ENCODE measurements at regions not wholly inside any gene's neighbourhood (a gene's known extent, or its start where the extent isn't known, plus 50 kb on each side); places are given as distances from the start of the nearest gene placed in this dataset.

GRCh38 chr4:31613946-31614623 is 893.9 kb downstream of the PCDH7 start:
- TF ChIP-seq EZH2 (IDR thresholded peaks at IDR 0.05; ENCODE audit: borderline replicate concordance) (no peak), CTCF (IDR thresholded peaks at IDR 0.05; ENCODE audit: poor library complexity) (no peak), EZH2phosphoT487 (IDR thresholded peaks at IDR 0.05; ENCODE audit: low read depth, severe bottlenecking, unreplicated experiment) (no peak)
- Histone ChIP-seq H3K27me3 (no peaks in the 10 kb centered on the region), H3K9me2 (replicated peaks; ENCODE audit: insufficient read depth) (no peaks in the 10 kb centered on the region), H3K4me3 (no peak overlapping the region), H3K4me2 (no peak overlapping the region), H2AFZ (no peak overlapping the region), H3K9me3 (ENCODE audit: low read depth) (no peaks in the 10 kb centered on the region), H3K79me2 (no peaks in the 10 kb centered on the region), H3K27ac (no peak overlapping the region), H3K4me1 (ENCODE audit: insufficient read depth) (no peaks in the 10 kb centered on the region), H3K36me3 (replicated peaks; ENCODE audit: insufficient read depth, low read depth) (no peaks in the 10 kb centered on the region), H4K20me1 (ENCODE audit: insufficient read depth, poor library complexity, severe bottlenecking) (no peaks in the 10 kb centered on the region)
- WGBS (ENCODE audit: low lambda C conversion rate, missing lambda C conversion rate) = 78% methylated on average over 7 of the region's 7 CpGs
- DNase-seq (ENCODE audit: low spot score) = no peak

GRCh38 chr4:31617667-31618066 is 897.5 kb downstream of the PCDH7 start:
- no peak for DNase-seq (ENCODE audit: low spot score)
- H3K9me3 ChIP-seq (ENCODE audit: low read depth) = no peaks in the 10 kb centered on the region
- TF ChIP-seq EZH2 (IDR thresholded peaks at IDR 0.05; ENCODE audit: borderline replicate concordance) = no peak
- TF ChIP-seq EZH2phosphoT487 (IDR thresholded peaks at IDR 0.05; ENCODE audit: low read depth, severe bottlenecking, unreplicated experiment) = no peak
- TF ChIP-seq CTCF (IDR thresholded peaks at IDR 0.05; ENCODE audit: poor library complexity) = no peak
- WGBS (ENCODE audit: low lambda C conversion rate, missing lambda C conversion rate) = 86% methylated on average over 1 of the region's 1 CpG
- no peaks in the 10 kb centered on the region for H3K9me2 ChIP-seq (replicated peaks; ENCODE audit: insufficient read depth)
- no peaks in the 10 kb centered on the region for H4K20me1 ChIP-seq (ENCODE audit: insufficient read depth, poor library complexity, severe bottlenecking)
- no peak overlapping the region for H3K27ac ChIP-seq
- no peak overlapping the region for H2AFZ ChIP-seq
- H3K79me2 ChIP-seq = no peaks in the 10 kb centered on the region
- H3K4me2 ChIP-seq = no peak overlapping the region
- H3K4me1 ChIP-seq (ENCODE audit: insufficient read depth) = no peaks in the 10 kb centered on the region
- no peaks in the 10 kb centered on the region for H3K27me3 ChIP-seq
- H3K36me3 ChIP-seq (replicated peaks; ENCODE audit: insufficient read depth, low read depth) = no peaks in the 10 kb centered on the region
- H3K4me3 ChIP-seq = no peak overlapping the region

GRCh38 chr4:31620476-31620875 is 900.3 kb downstream of the PCDH7 start:
- WGBS (ENCODE audit: low lambda C conversion rate, missing lambda C conversion rate) = 56% methylated on average over 2 of the region's 2 CpGs
- peak; percentile 6 for DNase-seq (ENCODE audit: low spot score)
- Histone ChIP-seq H3K27me3 (no peaks in the 10 kb centered on the region), H4K20me1 (ENCODE audit: insufficient read depth, poor library complexity, severe bottlenecking) (no peaks in the 10 kb centered on the region), H3K27ac (no peak overlapping the region), H3K4me3 (no peak overlapping the region), H3K9me2 (replicated peaks; ENCODE audit: insufficient read depth) (no peaks in the 10 kb centered on the region), H2AFZ (no peak overlapping the region), H3K79me2 (no peaks in the 10 kb centered on the region), H3K9me3 (ENCODE audit: low read depth) (no peaks in the 10 kb centered on the region), H3K4me2 (no peak overlapping the region), H3K36me3 (replicated peaks; ENCODE audit: insufficient read depth, low read depth) (no peaks in the 10 kb centered on the region), H3K4me1 (ENCODE audit: insufficient read depth) (no peaks in the 10 kb centered on the region)
- TF ChIP-seq CTCF (IDR thresholded peaks at IDR 0.05; ENCODE audit: poor library complexity) (no peak), EZH2 (IDR thresholded peaks at IDR 0.05; ENCODE audit: borderline replicate concordance) (no peak), EZH2phosphoT487 (IDR thresholded peaks at IDR 0.05; ENCODE audit: low read depth, severe bottlenecking, unreplicated experiment) (no peak)
